Hematopoietic multipotent progenitor cell (in vitro differentiated cells): ENCODE measurements at regions not wholly inside any gene's neighbourhood (a gene's known extent, or its start where the extent isn't known, plus 50 kb on each side); places are given as distances from the start of the nearest gene placed in this dataset.

Source experiments
- DNase-seq, 3 donors: peaks; one replicate each; pipeline ENCODE4 v3.0.0-alpha.2; 2011 to 2015; ENCODE audit warnings: low read depth in 2 of 3, low spot score in 2 of 3

DNA sequence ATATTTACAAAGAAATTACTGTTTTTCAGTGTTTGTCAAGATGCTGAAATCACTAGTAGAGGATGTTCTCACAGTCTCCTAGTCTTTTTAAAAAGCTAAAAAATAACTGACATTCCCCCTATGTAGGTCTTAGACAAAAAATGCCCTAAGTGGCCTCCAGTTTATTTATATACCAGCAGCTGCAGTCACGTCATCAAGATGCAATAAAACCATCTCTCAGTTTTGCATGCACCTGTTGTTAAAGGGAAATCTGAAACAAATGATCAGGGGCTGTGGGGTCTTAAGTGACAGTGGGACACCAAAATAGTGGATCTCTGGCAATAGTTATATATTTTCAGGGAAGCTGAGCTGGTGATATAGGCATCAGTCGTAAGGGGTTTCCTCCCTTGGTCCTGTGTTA lies 146.5 kb upstream of the ARPP21 start:
- no peak for DNase-seq

DNA sequence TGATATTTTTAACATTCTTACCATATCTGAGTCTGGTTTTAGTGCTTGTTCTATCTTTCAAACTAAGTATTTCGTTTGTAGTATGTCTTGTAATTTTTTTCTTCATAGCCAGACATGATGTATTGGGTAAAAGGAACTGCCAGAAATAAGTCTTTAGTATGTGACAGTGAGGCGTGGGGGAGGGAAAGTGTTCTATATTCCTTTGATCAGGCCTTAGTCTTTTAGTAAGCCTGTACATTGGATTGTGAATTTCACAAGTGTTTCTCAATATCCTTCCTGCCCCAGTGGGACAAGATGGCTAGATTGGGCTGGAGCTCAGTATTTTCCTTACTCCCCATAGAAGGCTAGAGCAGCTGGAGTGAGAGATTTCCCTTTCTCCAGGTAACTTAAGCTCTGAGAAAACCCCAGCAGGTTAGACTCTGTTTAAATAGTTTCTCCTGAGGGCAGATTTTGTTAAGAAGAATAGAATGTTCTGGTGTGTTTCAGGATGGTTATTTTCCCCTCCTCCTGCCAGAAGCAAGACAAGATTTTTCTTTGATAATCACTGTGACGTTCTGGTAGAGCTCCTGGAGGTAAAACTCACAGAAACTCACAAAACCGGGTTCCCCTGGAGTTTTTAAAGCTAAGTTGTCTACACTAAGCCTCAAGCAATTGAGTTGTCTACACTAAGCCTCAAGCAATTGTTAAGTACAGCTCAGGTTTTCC lies 140.7 kb upstream of the ARPP21 start:
- no peak for DNase-seq

DNA sequence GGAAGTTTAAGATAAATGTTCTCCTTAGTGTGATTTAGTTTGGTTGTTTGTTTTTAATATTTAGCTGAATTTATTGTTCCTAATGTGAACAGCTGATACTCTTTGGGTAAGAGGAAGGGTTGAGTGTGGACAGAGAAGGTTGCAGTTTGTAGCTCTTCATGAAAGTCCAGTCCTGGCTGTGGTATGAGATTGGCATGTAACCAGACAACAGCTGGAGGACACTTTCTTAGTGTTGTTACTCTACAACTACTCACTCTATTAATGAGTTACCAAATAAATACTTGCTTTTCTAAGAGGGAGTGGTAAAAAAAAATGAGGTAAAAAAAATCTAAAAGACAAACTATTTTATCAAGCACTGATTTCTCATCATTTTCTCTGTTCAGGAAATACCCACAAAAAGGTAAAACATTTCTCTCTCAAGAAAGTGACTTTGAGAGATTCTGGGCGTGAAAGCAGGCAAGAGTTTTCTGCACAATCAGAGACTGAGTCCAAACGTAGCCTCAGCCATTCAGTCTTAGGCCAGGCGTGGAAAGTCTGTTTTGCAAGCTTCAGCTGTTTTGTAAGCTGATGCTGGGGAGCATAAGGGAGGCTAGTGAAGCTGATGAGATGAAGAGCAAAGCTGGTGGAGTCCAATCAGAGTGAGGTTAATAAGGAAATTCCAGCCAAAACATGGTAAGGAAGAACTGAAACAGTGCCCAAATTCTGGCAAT lies 138.5 kb upstream of the ARPP21 start:
- no peak for DNase-seq

DNA sequence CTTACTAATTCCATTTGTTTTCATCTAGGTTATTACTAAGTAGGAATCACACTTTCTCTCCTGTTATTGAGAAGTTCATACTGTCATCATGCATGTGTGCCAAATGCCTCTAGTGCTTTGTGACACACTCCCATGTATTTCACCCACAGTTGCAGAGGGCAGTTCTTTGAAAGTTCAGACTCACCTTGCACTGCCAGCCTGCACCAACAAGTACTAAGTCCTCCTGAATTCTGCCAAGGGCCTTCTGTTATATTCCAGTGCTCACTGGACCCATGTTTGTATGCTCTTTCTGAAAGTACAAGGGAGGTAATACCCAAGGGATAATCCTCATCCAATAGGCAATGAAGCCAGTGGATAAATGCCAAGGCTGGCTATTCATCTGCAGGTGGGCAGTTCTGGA lies 136.6 kb upstream of the ARPP21 start:
- no peak for DNase-seq

DNA sequence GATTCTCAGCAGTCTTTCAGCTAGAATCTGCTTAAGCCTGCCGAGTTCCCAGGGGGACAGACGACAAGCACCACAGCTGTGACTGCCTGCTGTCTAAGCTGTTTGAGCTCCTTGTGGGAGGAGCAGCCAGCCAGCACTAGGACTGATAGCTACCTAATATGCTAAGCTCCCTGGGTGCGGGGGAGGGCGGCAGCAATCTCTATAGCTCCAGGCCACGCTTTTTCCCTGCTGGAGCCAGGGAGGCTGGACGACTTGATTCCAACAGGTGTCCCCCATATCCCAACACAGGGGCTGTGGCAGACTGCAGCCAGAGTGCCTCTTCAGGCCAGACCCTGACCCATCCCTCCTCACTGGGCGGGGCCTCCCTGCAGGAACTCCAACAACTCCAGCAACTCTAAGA lies 134.1 kb upstream of the ARPP21 start:
- no peak for DNase-seq

DNA sequence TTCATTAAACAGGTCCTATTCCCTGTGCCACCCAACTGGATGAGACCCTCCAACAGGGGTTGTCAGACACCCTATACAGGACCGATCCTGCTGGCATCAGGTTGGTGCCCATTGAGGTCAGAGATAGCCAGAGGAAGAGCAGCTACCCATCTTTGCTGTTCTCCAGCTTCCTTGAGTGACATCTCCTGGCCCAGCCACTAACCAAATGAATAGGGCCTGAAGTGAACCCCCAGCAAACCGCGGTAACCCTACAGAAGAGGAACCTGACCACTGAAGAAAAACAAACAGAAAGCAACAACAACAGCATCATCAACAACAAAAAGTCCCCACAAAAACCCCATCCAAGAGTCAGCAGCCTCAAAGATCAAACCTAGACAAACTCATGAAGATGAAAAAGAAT lies 133.6 kb upstream of the ARPP21 start:
- DNase-seq, result no peak

DNA sequence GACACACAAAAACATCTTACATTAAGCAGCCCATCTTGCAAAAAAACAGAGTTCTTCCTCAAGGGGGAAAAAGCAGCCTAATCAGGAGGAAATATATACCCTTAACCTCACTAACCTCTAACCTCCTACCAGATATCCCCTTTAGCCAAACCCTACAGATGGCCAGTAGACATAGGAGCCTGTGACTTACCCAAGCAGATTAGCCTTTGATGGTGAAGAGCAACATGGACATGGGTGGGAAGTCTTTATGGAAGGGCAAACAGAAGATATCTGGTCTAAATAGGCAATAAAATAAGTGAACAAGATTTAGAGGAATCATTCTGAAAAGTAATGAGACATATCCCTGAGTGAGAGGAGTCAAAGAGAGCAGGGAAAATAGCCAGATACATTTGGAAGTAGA lies 119.4 kb upstream of the ARPP21 start:
- DNase-seq, result no peak

DNA sequence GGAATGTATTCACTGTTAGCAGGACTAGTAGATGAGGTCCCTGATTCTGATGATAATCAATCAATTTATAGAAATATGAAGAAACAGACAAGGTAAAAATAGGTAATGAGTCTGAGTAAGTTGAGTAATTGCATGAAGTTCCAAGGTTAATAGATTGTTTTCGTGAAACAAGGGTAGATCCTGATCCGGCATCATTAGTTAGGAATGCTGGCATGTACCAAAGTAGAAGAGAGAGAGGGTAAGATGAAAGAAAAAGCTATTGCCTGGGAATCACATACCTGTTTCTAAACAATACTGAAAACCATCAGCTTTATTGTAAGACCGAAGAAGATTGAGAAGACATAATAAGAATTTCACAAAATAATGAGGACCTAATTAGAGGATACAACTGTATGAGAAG lies 118.1 kb upstream of the ARPP21 start:
- no peak for DNase-seq

DNA sequence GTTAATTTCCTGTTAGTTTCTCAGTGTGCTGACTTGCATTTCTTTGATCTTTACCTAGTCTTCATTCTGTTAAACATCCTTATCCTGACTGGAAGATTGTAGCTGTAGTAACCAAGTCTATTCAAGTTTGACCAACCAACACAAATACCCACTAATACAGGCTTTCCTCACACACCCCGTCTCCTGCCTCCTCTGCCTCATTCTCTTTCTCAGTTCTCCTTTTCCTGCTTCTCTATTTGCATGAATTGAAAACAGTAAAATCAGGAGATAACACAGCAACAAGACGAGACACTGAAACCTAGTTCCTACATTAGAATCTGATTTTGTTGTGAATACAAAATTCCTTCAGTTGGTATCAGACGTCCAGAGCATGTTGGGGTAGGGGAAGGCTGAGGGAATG lies 116.9 kb upstream of the ARPP21 start:
- DNase-seq, result no peak

DNA sequence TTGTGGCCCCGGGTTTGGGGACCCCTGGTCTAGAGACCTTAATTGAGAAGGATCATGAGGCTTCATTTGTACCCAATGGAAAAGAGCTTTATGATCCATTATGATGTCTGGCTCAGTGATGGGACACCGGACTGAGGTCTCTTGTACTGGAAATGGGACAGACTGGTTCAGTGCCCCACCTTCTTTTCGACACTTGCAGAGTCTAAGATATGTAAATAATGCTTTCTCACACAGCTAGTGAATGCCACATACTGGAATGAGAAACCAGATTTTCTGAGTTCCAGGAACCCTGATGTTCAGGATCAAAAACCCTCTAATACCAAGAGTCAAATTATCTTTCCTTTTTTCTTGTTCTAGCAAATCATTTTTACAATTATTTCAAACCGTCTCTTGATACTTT lies 116.3 kb upstream of the ARPP21 start:
- DNase-seq, result no peak

DNA sequence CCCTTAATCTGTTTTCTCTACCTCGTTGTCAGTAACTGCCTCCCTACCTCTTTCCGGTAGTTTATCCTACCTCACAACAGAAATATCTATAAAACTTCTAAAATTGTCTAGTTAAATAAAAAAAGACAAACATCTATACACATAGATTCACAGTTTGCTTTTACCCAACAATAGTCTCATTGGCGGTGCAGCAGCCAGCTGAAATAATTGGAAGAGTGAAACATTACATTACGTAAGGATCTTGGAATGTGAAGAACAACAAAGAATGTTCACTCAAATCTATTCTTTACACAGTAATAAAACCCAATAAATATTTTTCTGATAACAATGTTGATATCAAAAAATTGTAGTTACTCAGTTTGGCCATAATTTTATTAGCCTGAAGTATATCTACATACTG lies 115.5 kb upstream of the ARPP21 start:
- DNase-seq, result no peak

DNA sequence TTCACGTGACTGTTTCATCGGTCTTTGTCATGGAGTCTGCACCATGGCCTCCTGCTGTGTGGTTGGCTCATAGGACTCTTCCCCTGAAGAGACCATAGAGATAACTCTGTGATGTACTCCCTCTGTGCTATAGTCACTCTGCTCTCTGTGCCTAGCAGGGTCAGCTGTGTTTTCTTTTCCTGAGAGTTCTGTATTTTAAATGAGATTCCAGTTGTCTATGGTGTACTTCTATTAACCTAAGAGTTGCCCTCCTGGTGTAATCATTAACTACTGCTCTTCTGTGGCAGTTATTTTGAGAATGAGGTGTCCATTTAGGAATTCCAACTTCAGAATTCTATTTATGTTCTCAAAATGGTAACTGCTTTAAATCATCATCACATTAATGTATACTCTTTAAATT lies 114.5 kb upstream of the ARPP21 start:
- no peak for DNase-seq

DNA sequence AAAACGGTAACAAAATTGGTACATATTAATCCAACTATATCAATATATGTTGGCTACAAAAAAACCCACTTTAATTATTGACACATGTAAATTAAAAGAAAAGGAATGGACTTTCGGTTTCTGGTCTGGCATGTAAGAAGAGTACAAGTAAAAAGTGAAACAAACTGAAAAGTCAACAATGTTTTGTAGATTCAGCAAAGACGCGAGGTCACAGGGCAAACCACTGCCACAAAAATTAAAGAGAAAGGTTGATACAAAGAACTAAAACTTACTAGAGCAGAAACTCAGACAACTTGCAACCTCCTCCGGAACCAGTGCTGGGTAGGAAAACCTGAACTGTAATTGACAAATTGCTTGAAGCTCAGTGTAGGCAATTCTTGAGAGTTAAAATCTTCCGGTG lies 110.6 kb upstream of the ARPP21 start:
- DNase-seq, result no peak

DNA sequence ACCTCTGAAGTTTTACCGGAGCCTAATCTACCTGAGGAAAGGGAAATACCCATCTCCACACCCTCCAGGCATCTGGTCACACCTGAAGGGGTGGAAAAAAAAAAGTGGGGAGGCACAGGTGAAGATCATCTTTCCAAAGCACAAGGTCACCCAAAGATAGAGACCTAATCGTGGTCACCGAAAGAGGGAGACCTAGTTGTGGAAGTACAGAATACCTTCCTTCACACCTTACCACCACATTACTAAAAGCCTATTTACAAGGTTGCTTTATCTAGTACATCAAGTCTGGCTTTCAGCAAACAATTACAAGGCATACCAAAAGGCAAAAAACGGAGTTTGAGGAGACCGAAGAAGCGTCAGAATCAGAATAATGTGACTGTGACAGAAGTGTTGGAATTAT lies 110.0 kb upstream of the ARPP21 start:
- no peak for DNase-seq

DNA sequence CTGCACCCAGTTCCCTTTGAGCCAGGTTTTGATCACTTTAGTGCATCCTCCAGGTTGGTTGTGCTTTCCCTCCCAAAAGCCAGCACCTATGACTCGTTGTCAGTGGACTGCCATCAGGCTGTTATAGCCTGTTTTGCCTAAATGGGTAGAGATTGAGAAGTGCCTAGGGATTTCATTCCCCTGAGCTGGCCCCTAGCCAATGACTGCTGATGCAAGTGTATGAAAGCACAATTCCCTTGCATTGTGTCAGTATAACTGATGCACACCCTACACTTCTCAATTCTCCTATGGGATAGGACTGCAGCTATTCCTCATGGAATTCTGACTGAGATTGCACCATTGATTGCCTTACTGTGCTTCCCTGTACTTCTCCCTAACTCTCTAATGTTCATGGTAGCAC lies 102.1 kb upstream of the ARPP21 start:
- DNase-seq, result no peak

DNA sequence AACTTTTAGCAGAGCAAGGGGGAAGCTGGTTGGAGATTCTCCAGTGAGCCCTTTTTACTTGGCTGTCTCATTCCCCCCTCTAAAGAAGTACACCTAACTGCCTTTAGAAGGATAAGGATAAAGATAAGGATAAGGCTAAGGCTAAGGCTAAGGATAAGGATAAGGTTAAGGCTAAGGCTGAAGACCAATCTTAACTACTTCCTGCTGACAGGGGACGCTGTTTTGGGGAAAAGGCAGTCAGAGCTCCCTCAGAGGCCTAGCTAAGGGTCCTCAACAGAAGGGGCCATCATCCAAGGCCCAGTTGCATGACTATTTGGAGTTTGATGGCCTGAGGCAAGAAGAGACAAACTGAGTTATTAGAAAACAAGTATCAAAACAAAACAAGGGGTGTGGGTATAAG lies 94.3 kb upstream of the ARPP21 start:
- no peak for DNase-seq

DNA sequence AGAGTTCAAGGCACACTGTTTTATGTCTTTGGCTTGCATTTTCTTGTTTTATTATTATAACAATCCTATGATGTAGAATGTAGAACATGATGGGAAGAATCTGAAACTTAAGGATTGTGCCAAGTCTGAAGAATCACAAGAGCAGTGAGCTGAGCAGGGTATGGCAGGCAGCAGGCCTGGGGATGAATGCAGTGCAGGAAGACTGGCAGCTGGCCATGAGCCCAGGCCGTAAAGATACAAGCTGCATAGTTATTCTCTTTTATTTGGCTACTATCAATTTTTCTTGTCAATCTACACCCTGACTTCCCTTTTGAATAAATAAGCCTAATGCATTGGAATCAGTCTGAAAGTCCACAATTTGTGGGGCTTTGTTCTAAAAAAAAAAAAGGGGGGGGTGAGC lies 89.6 kb upstream of the ARPP21 start:
- DNase-seq, result no peak

DNA sequence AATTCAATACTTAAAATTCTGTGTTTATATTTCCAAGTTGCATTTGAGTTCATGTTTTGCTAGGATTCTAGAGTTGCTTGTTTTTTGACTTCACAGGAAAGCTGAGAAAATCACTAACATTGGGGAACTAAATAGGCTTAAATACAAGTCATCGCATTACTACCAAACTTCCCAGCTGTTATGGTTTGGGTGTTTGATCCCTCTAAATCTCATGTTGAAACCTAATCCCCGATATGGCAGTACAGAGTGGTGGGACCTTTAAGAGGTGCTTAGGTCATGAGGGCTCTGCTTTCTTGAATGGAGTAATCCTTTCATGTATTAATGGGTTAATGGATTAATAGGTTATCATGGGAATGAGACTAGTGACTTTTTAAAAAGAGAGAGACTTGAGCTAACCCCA lies 77.2 kb upstream of the ARPP21 start:
- no peak for DNase-seq

DNA sequence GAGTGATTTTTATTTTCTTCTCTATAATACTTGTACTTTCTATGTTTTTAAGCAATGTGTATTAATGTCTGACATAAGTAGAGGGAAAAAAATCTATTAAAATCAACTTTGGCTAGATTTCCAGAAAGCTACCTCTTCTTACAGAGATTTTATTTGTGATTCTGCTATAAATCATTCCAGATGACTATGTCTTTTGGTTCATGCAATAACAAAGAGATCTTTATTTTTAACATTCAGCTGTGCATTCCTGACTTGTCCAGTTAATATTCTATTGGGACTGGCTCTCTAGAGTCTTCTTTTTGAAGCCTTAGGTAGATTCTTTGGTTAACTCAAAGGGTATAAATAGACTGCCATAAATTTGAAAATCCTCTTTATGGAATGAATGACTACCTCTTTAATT lies 74.3 kb upstream of the ARPP21 start:
- no peak for DNase-seq
